Hepatocyte (in vitro differentiated cells): ENCODE measurements at regions not wholly inside any gene's neighbourhood (a gene's known extent, or its start where the extent isn't known, plus 50 kb on each side); places are given as distances from the start of the nearest gene placed in this dataset.

Source experiments
- CTCF ChIP-seq: fragments of 200-600 bp; sonication (generic); IDR thresholded peaks from 2 replicates; pipeline ENCODE4 v1.5.1; 2016; ENCODE audit warnings: antibody characterized with exemption, mild to moderate bottlenecking; ENCODE audit not compliant: poor library complexity
- EZH2 ChIP-seq: fragments of 200-600 bp; sonication (generic); IDR thresholded peaks from 2 replicates; pipeline ENCODE4 v1.6.1; 2016; ENCODE audit warnings: antibody characterized with exemption, mild to moderate bottlenecking, borderline replicate concordance
- EZH2phosphoT487 ChIP-seq: fragments of 200-600 bp; sonication (generic); IDR thresholded peaks from one replicate; pipeline ENCODE4 v1.6.1; 2018; ENCODE audit warnings: antibody characterized with exemption, mild to moderate bottlenecking, low read depth, moderate library complexity; ENCODE audit not compliant: unreplicated experiment, severe bottlenecking

- no peak for TF ChIP-seq CTCF
- no peak for TF ChIP-seq EZH2
- no peak for TF ChIP-seq EZH2phosphoT487
These were observed 109.2 kb upstream of the SMIM23 start for GRCh38 chr5:171676286-171676944.
